Natural killer cell treated with Interleukin-12 subunit alpha and Interleukin-12 subunit beta and Interleukin-15 and Interleukin-18, amount 100 ng/mL, for 72 hours (primary cell): ENCODE measurements at regions not wholly inside any gene's neighbourhood (a gene's known extent, or its start where the extent isn't known, plus 50 kb on each side); places are given as distances from the start of the nearest gene placed in this dataset.
"Not testable (repeated sequence)": the region's sequence is repeated elsewhere in the genome, so short reads cannot be mapped to it uniquely, and the experiment has no call there.

Source experiments
- ATAC-seq, 2 donors: fragments of 150-1000 bp; cut with Tn5 transposase in 1 of 2; sonication (Bioruptor Pico), chemical (Tn5 transposase) in 1 of 2; 2 replicates each; pipeline ENCODE4 v1.10.0; 2021
- DNase-seq: peaks from one replicate; pipeline ENCODE4 v3.0.0; 2022; ENCODE audit warnings: low spot score
- H3K27ac Mint-ChIP-seq, 2 donors: 1 replicate in 1 of 2; 2 replicates in 1 of 2; pipeline ENCODE4 v1.8.0; 2022; ENCODE audit warnings: mixed read lengths in 2 of 2, mild to moderate bottlenecking in 1 of 2, moderate library complexity in 1 of 2
- H3K27me3 Mint-ChIP-seq, 2 donors: 1 replicate in 1 of 2; 2 replicates in 1 of 2; pipeline ENCODE4 v1.8.0; 2022; ENCODE audit warnings: mixed read lengths in 2 of 2
- H3K36me3 Mint-ChIP-seq: one replicate; pipeline ENCODE4 v1.8.0; 2022; ENCODE audit warnings: mixed read lengths
- H3K4me1 Mint-ChIP-seq, 2 donors: 1 replicate in 1 of 2; 2 replicates in 1 of 2; pipeline ENCODE4 v1.8.0; 2022; ENCODE audit warnings: low read depth in 2 of 2, mixed read lengths in 2 of 2, mild to moderate bottlenecking in 1 of 2
- H3K4me3 Mint-ChIP-seq: one replicate; pipeline ENCODE4 v1.8.0; 2022; ENCODE audit warnings: mixed read lengths
- H3K9me3 Mint-ChIP-seq: 2 replicates; pipeline ENCODE4 v1.8.0; 2022; ENCODE audit warnings: mixed read lengths

- H3K4me3 Mint-ChIP-seq = no peak overlapping the region
- peaks cover 3 to 7% of the 10 kb centered on the region in 2 donors for H3K27me3 Mint-ChIP-seq
- no peaks in the 10 kb centered on the region for H3K36me3 Mint-ChIP-seq
- no peak overlapping the region for H3K27ac Mint-ChIP-seq
- DNase-seq (no peak), ATAC-seq (no peak)
- peaks cover 2% of the 10 kb centered on the region for H3K9me3 Mint-ChIP-seq
- H3K4me1 Mint-ChIP-seq = peaks cover 4 to 6% of the 10 kb centered on the region in 2 donors
Measured at GRCh38 chr6:146916435-146917025, 287.7 kb upstream of the STXBP5 start.

GRCh38 chr6:146917182-146917581, 287.0 kb upstream of the STXBP5 start:
- DNase-seq (no peak), ATAC-seq (no peak)
- Mint-ChIP-seq H3K4me1 (peaks cover 4 to 6% of the 10 kb centered on the region in 2 donors), H3K9me3 (peaks cover 2% of the 10 kb centered on the region), H3K36me3 (no peaks in the 10 kb centered on the region), H3K27ac (no peak overlapping the region), H3K4me3 (no peak overlapping the region), H3K27me3 (peaks cover 3 to 12% of the 10 kb centered on the region in 2 donors)

GRCh38 chr6:146917979-146918378, 286.2 kb upstream of the STXBP5 start:
- peaks cover 2% of the 10 kb centered on the region for H3K9me3 Mint-ChIP-seq
- H3K36me3 Mint-ChIP-seq = no peaks in the 10 kb centered on the region
- no peak for DNase-seq
- peaks cover 4 to 6% of the 10 kb centered on the region in 2 donors for H3K4me1 Mint-ChIP-seq
- no peak overlapping the region for H3K4me3 Mint-ChIP-seq
- H3K27me3 Mint-ChIP-seq = peaks cover 3 to 14% of the 10 kb centered on the region in 2 donors
- no peak for ATAC-seq
- no peak overlapping the region for H3K27ac Mint-ChIP-seq

- ATAC-seq = no peak
- no peak overlapping the region for H3K4me3 Mint-ChIP-seq
- peaks cover 1% of the 10 kb centered on the region for H3K9me3 Mint-ChIP-seq
- no peak for DNase-seq
- H3K27me3 Mint-ChIP-seq = peaks cover 1 to 11% of the 10 kb centered on the region in 2 donors
- H3K27ac Mint-ChIP-seq = no peak overlapping the region
- no peaks in the 10 kb centered on the region for H3K36me3 Mint-ChIP-seq
- peaks cover 1 to 4% of the 10 kb centered on the region in 2 donors for H3K4me1 Mint-ChIP-seq
Measured at GRCh38 chr6:146919017-146919416, 285.2 kb upstream of the STXBP5 start.

GRCh38 chr6:146923205-146923833, 280.9 kb upstream of the STXBP5 start:
- no peak overlapping the region for H3K4me3 Mint-ChIP-seq
- no peak for ATAC-seq
- H3K9me3 Mint-ChIP-seq = no peaks in the 10 kb centered on the region
- H3K27me3 Mint-ChIP-seq = peaks cover 0 to 7% of the 10 kb centered on the region in 2 donors
- H3K36me3 Mint-ChIP-seq = no peaks in the 10 kb centered on the region
- DNase-seq = no peak
- H3K4me1 Mint-ChIP-seq = no peaks in the 10 kb centered on the region
- no peak overlapping the region for H3K27ac Mint-ChIP-seq

GRCh38 chr6:146925846-146926245, 278.4 kb upstream of the STXBP5 start:
- H3K9me3 Mint-ChIP-seq = peaks cover 5% of the 10 kb centered on the region
- H3K27me3 Mint-ChIP-seq = peaks cover 0 to 7% of the 10 kb centered on the region in 2 donors
- DNase-seq (no peak), ATAC-seq (peak in 1 of 2 donors; percentile 53)
- H3K36me3 Mint-ChIP-seq = no peaks in the 10 kb centered on the region
- no peaks in the 10 kb centered on the region for H3K4me1 Mint-ChIP-seq
- no peak overlapping the region for H3K4me3 Mint-ChIP-seq
- H3K27ac Mint-ChIP-seq = no peak overlapping the region

GRCh38 chr6:146928503-146928902, 275.7 kb upstream of the STXBP5 start:
- Mint-ChIP-seq H3K27me3 (peaks cover 0 to 4% of the 10 kb centered on the region in 2 donors), H3K36me3 (no peaks in the 10 kb centered on the region), H3K27ac (no peak overlapping the region), H3K4me1 (no peaks in the 10 kb centered on the region), H3K9me3 (peaks cover 9% of the 10 kb centered on the region), H3K4me3 (no peak overlapping the region)
- ATAC-seq = no peak
- DNase-seq = no peak

- DNase-seq = no peak
- H3K9me3 Mint-ChIP-seq = peaks cover 12% of the 10 kb centered on the region
- peaks cover 0 to 4% of the 10 kb centered on the region in 2 donors for H3K27me3 Mint-ChIP-seq
- ATAC-seq = no peak
- H3K4me3 Mint-ChIP-seq = no peak overlapping the region
- no peak overlapping the region for H3K27ac Mint-ChIP-seq
- no peaks in the 10 kb centered on the region for H3K4me1 Mint-ChIP-seq
- no peaks in the 10 kb centered on the region for H3K36me3 Mint-ChIP-seq
Measured at GRCh38 chr6:146931214-146931613, 273.0 kb upstream of the STXBP5 start.

- H3K27ac Mint-ChIP-seq = no peak overlapping the region
- H3K36me3 Mint-ChIP-seq = peaks cover 8% of the 10 kb centered on the region
- ATAC-seq = no peak
- DNase-seq = no peak
- peaks cover 0 to 4% of the 10 kb centered on the region in 2 donors for H3K27me3 Mint-ChIP-seq
- peaks cover 18% of the 10 kb centered on the region for H3K9me3 Mint-ChIP-seq
- H3K4me1 Mint-ChIP-seq = no peaks in the 10 kb centered on the region
- no peak overlapping the region for H3K4me3 Mint-ChIP-seq
Measured at GRCh38 chr6:146937316-146937715, 266.9 kb upstream of the STXBP5 start.

GRCh38 chr6:146938266-146938665, 266.0 kb upstream of the STXBP5 start:
- ATAC-seq (no peak), DNase-seq (no peak)
- H3K27ac Mint-ChIP-seq = no peak overlapping the region
- H3K27me3 Mint-ChIP-seq = no peaks in the 10 kb centered on the region
- no peak overlapping the region for H3K4me3 Mint-ChIP-seq
- H3K36me3 Mint-ChIP-seq = peaks cover 10% of the 10 kb centered on the region
- no peaks in the 10 kb centered on the region for H3K4me1 Mint-ChIP-seq
- peaks cover 18% of the 10 kb centered on the region for H3K9me3 Mint-ChIP-seq

GRCh38 chr6:146939456-146939855, 264.8 kb upstream of the STXBP5 start:
- H3K4me3 Mint-ChIP-seq, DNase-seq, H3K36me3 Mint-ChIP-seq, H3K27ac Mint-ChIP-seq, H3K4me1 Mint-ChIP-seq, H3K27me3 Mint-ChIP-seq, ATAC-seq: not testable (repeated sequence)
- peaks cover 18% of the 10 kb centered on the region for H3K9me3 Mint-ChIP-seq

- Mint-ChIP-seq H3K4me3 (no peak overlapping the region), H3K27me3 (no peaks in the 10 kb centered on the region), H3K36me3 (peaks cover 10% of the 10 kb centered on the region), H3K4me1 (no peaks in the 10 kb centered on the region), H3K27ac (no peak overlapping the region), H3K9me3 (peaks cover 19% of the 10 kb centered on the region)
- ATAC-seq (no peak), DNase-seq (no peak)
Measured at GRCh38 chr6:146943664-146944063, 260.6 kb upstream of the STXBP5 start.

- no peak overlapping the region for H3K4me3 Mint-ChIP-seq
- ATAC-seq = no peak
- H3K9me3 Mint-ChIP-seq = peaks cover 19% of the 10 kb centered on the region
- no peaks in the 10 kb centered on the region for H3K27me3 Mint-ChIP-seq
- peaks cover 10% of the 10 kb centered on the region for H3K36me3 Mint-ChIP-seq
- DNase-seq = no peak
- H3K27ac Mint-ChIP-seq = no peak overlapping the region
- no peaks in the 10 kb centered on the region for H3K4me1 Mint-ChIP-seq
Measured at GRCh38 chr6:146944077-146944476, 260.1 kb upstream of the STXBP5 start.

- Mint-ChIP-seq H3K36me3 (peaks cover 10% of the 10 kb centered on the region), H3K27me3 (no peaks in the 10 kb centered on the region), H3K4me3 (no peak overlapping the region), H3K27ac (no peak overlapping the region), H3K4me1 (no peaks in the 10 kb centered on the region), H3K9me3 (peaks cover 19% of the 10 kb centered on the region)
- DNase-seq (no peak), ATAC-seq (no peak)
Measured at GRCh38 chr6:146944809-146945208, 259.4 kb upstream of the STXBP5 start.
